T-helper 1 cell (primary cell): ENCODE measurements at regions not wholly inside any gene's neighbourhood (a gene's known extent, or its start where the extent isn't known, plus 50 kb on each side); places are given as distances from the start of the nearest gene placed in this dataset.
A peak's percentile ranks its signal among the peaks of the same experiment; 100 is the strongest.

Source experiments
- DNase-seq, 5 donors: peaks; one replicate each; pipeline ENCODE4 v3.0.0-alpha.2; 2012 to 2020

DNA sequence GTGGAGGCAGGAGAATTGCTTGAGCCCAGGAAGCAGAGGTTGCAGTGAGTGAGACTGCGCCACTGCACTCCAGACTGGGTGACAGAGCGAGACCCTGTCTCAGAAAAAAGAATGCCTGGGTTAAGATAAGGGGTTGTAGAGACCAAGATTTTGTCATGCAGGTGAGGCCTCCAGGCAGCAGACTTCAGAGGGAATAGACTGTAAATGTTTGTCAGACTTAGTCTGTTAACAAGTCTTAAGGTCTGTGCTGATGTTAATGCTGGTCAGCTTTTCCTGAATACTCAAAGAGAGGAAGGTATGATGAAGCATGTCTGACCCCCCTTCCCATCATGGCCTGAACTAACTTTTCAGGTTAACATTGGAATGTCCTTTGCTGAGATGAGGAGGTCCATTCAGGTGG, 83.0 kb upstream of the FUT8 start:
- DNase-seq: no peak

DNA sequence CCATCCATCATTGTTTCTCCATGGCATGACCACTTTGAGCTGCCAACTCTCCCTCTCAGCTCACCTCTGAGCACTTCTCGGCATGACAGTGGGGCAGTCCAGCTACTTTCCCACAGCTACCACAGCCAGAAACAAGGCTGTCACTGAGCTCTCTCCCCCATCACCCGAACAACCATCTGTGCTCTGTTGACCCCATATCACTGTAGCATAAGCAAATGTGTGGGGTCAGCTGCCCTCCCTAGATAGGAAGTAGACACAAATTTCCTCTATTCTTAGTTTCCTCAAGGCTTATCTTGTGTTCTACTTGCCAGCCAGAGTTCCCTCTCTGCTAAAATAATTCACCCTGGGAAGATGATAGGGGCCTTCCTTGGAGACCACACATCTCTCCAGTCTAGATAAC, 82.6 kb upstream of the FUT8 start:
- no peak for DNase-seq

DNA sequence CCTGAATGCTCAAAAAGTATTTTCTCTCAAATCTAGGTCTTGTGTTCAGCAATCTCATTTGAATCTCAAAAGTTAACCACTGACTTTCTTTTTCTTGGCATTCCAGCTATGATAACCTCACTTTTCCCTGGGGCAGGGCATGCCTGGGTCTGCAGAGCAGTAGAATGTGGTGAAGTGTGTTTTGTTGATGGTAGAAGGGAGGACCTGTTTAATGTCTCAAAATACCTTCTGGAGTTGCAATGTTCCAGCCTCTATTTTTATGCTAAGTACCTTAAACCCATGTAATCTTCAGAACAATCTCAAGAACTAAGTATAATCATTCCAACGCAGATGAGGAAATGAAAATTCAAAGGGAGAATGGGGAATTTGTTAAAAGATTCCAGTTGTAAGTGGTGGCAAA, 82.1 kb upstream of the FUT8 start:
- DNase-seq: no peak

DNA sequence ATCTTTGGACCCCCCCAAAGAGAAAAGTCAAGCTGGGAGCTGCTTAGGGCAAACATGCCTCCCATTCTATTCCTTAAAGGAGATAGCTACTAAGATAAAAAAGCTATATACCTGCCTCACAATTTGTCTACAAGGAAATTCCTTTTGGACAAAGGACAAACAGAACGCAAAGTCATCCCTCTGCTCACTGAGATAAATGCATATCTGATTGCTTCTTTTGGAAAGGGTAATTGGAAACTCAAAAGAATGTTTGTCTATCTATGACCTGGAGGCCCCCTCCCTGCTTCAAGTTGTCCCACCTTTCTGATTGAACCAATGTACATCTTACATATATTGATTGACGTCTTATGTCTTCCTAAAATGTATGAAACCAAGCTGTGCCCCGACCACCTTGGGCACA, 80.9 kb upstream of the FUT8 start:
- no peak for DNase-seq

DNA sequence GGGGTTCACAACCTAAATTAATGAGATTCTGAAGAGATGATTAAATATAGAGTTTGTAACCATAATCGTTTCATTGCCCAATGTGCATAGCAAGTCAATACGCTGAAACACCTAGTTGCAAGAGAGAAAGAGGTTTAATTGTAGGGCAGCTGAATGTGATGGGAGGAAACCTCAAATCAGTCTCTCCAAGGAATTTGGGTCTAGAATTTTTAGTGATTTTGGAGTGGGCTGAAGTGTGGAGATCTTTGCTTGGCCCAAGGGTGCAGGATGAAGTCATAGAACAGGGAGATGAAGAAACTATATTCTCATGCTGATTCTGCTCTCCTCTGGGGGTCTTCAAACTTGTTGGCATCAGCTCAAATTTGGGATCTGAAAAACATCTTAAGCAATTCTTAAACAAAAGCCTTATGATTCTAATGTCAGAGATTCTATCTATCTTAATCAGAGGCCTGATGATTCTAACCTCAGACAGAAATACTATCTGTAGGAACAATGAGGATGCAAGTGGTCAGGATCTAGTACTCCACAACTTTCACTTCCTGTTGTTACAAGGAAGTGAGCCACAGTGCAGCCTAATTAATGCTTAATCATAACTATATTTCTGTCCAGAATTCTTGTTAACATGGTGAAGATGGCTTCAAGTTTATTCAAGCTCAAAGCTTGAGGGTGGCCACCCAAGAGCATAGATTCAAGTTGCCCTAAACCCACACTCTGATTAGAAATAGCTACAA, 80.2 kb upstream of the FUT8 start:
- DNase-seq: no peak

DNA sequence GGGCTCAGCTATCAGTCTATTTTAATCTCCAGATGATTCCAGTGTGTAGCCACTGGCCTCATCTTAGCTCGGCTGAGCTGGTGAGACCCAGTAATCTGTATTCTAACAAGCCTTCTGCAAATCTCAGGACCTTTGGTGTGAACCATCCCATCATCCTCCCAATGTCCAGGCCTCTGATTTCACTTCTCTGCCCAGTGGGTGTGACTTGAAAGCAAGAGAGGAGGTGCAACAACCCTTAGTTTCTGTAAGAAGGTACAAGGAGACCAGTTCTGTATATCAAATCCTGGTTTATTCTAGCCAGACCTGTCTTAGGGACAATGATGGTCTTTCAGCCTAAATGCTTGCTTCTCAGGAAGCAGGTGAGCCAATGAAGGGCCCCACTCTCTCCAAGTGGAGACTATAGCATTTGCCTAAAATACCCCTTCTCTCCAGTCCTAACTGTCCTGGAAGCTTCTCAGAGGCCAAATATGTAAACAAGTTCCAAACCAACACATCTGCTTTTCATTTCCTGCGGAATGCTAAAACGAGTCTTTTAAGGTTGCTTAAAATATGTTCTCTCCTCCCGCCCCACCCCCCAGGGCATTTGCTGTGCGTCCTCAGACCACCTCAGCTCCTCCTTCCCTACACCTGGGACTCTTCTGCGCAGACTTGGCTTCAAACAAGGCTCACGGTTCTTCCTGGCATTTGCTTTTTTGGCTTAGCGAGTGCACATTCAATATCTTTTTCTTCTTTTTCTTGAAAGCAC, 78.4 kb upstream of the FUT8 start:
- no peak for DNase-seq

DNA sequence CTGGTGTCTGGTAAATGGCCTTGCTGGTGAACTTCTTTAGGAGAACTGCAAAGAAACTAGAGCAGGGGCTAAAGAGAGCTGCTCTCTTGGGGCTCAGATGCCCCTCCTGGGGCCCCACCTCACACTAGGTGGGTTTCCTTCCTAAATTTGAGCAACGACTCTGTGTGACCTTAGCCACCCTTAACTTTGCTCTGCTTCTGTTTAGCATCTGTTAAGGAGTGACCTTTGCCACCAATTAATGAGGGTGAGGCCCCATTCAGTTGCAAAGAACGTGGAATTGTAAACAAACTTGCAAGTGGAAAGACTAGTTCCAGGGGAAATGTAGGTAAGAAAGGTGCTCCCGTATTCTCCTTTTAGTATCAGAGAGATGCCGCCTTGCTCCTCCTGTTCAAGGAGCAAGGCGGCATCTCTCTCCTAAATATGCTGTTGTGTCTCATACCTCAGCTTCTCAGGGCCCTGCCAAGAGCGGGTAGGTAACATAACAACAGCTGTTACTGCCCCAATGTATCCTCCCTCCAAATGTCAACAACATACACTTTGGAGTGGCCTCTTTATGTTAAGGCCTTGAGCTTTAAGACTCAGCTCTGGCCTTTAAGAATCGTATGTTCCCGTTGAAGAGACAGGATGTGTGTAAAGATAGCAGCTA, 77.6 kb upstream of the FUT8 start:
- no peak for DNase-seq

DNA sequence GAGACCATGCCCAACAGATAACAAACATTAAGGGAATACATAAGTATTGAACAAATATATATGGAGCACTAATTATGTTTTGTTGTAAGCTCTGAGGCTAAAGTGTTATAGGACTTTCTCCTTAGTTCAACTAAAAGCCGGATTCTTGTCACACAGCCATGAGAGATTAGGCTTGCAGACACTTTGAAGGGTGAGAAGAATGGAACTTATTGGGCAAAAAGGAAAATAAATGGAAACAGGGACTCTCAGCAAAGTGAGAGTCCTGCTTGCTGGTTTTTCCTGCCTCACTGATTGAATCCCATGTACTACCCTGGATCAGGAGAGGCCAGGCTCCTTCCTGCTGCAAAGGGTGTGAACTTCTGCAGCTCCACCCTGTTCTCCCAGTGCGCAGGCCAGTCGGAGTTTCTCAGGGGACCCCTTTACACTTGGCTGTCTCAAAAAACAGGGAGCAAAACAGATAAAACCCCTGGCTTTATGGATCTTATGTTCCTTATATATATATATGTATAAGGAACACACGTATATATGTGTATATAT, 77.1 kb upstream of the FUT8 start:
- DNase-seq: no peak

DNA sequence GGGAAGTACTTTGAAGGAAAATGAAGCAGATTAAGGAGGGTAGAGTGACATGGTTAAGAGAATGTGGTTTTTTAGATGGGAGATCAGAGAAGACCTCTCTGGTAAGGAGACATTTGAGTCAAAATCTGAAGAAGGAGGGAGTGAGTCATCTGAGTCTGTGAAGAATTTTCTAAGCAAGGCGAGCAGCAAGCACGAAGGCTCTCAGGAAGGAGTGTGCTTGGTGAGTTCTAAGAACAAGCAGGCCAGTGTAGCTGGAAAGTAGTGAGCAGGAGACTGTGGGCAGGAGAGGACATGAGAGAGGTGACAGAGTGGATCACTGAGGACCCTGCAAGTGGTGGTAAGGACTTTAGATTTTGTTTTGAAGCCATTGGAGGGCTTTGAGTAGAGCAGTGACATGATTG, 76.3 kb upstream of the FUT8 start:
- DNase-seq: peak in 1 of 5 donors; percentile 91

DNA sequence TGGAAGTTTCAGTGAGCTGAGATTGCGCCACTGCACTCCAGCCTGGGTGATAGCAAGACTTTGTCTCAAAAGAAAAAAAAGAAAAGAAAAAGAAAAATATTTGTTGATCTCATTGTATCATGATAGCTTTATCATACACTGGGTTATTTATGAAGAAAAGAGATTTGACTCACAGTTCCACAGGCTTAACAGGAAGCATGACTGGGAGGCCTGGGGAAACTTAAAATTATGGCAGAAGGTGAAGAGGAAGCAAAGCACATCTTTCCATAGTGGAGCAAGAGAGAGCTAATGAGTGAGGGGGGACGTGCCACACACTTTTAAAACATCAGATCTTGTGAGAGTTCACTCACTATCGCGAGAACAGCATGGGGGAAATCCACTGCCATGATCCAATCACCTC, 72.7 kb upstream of the FUT8 start:
- DNase-seq: no peak

DNA sequence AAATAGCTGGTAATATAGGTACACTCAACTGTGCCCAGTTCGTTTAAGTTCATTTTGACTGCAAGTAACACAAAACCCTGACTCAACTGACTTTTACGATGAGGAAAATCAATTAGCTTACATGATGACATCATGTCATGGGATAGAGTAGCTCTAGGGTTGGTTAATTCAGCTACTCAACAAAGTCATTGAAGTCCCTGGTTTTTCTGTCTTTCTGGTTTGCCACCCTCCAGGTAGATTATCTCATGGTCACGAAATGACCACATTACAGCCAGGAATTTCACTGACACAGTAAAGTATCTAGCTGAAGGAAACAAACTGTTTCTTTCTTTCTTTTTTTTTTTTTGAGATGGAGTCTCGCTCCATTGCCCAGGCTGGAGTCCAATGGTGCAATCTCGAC, 68.5 kb upstream of the FUT8 start:
- no peak for DNase-seq

DNA sequence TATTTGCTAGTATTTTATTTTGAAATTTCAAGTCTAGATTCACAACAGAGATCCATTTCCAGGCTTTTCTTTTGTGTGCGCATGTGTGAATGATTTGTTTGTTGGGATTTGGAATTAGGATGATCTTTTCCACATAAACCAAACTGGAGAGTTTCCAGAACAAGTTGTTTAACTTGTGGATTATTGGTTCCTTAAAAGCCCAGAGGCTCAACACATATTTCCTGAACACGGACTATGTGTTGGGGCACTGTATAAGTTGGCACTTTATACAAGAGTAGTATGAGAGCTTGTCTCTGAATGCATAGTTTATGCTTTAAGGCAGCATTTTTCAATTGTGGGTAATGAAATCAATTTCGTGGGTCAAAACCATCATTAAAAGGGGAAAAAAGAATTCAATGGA, 67.3 kb upstream of the FUT8 start:
- DNase-seq: no peak

DNA sequence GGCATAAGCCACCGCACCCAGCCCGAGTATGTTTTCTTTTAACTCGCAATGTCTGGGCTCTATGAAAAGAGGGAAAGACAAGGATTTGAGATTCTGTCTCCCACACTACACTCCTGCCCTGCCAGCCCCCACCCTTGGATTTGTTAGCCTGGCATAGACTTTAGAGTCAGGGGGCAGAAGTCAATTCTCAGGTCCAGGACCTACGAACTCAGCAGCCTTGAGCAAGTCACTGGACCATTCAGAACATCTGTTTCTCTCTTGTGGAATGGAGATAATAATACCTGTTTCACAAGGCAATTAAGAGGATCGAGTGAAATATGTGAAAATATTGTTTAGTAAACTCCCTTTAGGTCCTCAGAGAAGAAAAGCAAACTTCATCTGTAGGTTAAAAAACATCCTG, 66.1 kb upstream of the FUT8 start:
- DNase-seq: no peak

DNA sequence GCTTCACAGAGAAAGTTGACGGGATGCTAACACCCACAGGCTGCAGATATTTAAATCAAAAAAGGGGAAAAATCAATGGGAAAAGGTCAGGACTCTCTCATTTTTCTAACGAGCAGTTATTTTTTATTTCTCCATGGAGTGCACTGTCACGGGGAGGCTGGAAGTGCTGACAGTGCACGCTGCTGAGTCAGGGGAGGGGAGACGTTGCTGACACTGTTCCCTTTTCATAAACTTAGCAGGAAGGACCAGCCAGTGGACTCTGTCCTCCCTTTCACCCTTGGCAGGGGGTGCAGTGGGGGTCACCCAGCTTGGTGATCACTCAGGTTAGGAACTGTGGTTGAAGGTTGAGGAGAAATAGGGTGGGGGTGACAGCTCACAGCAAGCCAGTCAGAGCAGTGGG, 65.6 kb upstream of the FUT8 start:
- no peak for DNase-seq

DNA sequence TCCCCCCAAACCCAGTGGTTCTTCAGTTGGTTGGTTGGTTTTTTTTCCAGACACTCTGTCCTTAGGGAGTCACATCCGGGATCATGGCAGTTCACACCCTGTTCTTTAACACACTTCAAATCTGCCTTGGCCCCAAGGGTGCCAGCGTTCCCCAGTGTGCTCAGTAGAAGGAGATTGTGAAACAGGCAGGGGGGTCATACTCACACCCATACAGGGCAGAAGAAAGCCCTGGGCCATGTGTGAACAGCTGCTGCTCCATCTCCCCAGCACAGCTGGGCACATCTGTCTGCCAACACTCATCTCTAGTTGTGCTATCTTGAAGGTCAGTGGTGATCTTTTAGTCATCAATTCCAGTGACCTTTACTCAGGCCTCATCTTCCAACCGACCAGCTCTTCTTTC, 64.4 kb upstream of the FUT8 start:
- no peak for DNase-seq

DNA sequence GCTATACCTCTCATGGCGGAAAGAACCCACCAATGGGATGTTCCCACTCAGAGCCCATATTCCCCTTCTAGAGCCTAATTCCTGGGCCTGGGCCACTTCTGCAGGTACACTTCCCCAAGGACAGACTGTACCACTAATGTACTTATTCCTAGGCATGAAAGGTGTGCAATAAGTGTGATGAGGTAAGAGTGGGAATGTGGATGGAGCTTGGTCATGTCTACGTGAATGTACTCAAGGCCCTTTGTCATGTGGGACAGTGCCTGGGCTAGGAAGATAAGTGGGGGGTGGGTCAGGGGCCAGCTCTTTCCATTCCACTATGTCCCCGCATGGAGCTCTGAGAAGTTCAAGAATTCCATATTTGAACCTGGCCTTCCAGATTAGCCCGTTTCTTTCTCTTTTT, 63.4 kb upstream of the FUT8 start:
- DNase-seq: no peak

DNA sequence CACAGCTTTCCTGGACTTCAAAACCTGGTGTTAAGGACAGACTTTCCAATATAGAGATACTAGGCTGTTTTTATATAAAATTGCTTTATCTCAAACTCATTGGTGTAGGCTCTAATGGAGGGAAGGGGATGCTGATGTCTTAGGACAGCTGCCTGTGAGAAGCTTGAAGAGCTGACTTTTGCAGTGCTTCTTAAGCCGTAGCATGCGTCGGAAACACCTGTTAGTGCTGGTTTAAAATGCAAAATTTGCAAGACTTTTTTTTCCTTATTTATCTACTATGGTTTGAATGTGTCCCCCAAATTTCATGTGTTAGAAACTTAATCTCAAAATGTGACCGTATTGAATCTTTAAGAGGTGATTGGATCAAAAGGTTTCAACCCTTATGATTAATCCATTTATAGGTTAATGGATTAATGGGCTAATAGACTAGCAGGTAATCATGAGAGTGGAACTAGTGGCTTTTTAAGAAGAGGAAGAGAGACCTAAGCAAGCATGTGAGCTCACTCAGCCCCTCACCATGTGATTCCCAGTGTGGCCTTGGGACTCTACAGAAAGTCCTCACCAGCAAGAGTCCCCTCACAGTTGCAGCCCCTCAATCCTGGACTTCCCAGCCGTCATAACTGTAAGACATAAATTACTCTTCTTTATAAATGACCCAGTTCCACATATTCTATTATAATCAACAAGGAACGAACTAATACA, 60.9 kb upstream of the FUT8 start:
- DNase-seq: no peak

DNA sequence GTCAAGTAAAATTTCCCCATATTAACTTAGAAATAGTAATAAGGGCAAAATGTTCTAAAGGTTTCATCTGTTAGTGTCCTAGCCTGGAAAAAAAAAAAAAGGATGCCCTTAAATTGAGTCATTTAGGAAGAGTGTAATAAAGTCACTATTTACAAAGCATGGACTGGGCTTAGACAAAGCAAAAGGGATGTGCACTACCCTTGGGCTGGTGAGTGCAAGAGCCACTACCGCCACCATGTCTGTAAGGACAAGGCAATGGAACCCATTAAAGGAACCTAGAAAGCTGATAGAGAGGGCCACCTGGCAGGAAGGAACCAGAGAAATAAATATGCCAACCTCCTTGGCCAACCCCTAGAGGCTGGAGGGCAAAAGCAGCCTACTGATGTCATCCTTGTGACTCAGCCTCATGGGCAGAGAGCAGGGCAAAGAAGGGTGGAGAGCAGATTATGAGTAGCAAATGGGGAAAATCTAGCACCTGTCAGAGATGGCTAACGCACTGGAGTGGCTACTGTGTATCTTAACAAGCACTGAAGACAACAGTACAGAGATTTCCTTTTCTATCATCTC, 59.5 kb upstream of the FUT8 start:
- DNase-seq: peak in 1 of 5 donors; percentile 55

DNA sequence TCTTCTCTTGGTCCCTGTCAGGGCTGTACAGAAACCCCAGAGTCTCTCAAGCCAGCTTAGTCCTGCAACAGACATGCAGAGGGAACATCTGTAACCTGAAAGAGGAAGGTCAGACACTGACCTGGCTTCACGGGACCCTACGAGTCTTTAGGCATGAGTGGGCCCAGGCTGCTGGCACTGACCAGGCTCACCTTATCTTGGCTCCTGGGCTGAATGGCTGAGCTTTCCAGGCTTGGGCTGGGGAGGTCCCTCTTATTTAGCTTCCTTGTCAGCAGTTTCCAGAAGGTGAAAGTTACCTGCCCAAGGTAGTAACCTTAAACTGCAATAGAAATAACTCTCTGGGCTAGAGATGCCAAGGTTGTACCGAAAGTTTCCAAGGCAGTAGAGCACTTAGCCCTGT, 58.4 kb upstream of the FUT8 start:
- DNase-seq: no peak

DNA sequence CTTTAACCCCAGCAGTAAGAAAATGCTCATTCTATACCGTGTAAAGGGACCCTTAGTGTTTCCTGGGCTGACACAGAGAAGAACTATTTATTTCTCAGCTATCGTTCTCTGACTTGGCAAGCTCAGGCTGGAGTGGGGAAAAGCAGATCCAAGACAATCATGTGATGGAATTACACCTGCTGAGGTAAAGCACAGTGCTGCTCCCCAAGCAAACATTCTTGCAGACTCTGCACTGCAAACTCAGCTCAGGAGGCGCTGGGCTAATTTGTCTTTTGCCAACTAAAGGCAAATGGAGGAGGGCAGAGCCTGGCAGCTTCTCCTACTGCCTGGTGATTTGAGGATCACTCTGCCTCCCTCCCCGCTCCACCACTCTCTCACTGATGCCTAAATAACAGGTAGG, 57.8 kb upstream of the FUT8 start:
- DNase-seq: no peak

DNA sequence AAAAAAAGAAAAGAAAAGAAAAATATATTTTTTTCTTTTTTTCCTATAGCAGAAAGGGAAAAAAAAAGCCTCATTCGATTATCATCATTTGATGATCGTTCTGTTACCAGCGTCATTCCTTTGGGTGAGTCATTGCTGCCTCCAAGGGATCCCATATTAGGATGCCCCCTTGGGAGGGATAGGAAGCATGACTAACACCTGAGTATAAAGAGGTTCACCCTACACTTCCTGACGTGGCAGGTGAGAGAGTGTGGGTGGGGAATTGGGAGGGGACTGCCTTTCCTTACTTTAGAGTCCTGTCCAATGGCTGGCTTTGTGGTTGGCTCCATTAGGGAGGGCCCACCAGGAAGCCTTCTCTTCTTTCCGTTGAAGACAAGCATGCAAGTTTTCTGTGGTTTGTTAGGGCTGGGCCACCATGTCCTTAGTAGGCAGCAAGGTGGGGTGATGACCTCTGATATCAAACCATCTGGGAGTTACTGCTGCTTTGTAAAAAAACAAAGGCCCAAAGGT, 56.1 kb upstream of the FUT8 start:
- peak in 1 of 5 donors; percentile 45 for DNase-seq

DNA sequence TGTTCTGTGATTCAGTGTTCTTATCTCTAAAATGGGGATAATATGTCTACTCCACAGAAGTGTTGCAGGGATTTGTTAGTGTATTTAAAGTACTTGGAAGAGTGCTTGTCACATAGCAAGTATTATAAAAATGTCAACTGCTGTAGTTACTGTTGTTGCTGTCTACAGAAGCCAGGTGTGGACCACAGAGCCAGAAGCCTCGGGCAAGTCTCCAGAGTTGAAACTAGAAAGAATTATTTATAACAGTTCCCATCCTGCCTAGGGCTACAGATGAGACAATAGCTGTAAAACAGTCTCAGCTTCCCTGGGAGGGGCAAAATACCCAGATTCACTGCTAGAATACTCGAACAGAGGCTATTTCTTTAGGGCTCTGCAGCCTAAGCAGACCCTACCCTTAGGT, 55.4 kb upstream of the FUT8 start:
- DNase-seq: no peak

DNA sequence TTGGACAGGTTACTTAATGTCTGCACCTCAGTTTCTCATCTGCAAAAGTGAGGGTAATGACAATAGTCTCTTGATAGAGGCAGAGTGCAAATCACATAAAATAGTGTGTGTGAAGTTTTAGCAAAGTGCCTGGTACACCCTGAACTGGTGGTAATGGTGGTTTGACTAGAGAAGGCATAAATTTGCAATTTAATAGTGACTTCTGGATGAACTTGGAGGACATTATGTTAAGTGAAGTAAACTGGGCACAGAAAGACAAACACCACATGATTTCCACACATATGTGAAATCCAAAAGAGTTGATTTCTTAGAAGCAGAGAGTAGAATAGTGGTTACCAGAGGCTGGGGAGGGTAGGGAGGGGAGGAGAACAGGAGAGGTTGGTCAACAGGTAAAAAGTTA, 54.8 kb upstream of the FUT8 start:
- DNase-seq: no peak
